Stomach (tissue), 4 donors: ENCODE measurements at regions not wholly inside any gene's neighbourhood (a gene's known extent, or its start where the extent isn't known, plus 50 kb on each side); places are given as distances from the start of the nearest gene placed in this dataset.

Experiments
- POLR2A ChIP-seq, 4 donors: fragments of 450-650 bp; IDR thresholded peaks; one replicate each; pipeline ENCODE4 v1.6.1; 2016; ENCODE audit warnings: antibody characterized with exemption in 4 of 4, control low read depth in 2 of 4, mild to moderate bottlenecking in 1 of 4, moderate library complexity in 1 of 4
- POLR2AphosphoS5 ChIP-seq, 3 donors: sonication (generic); formaldehyde crosslinking; IDR thresholded peaks; one replicate each; pipeline ENCODE4 v1.6.1; 2016; ENCODE audit warnings: antibody characterized with exemption in 3 of 3
- TF ChIP-seq, protein P1 (sequence below), 7 experiments: fragments of 450-650 bp in 4 of 7; fragments of 200-600 bp in 3 of 7; sonication (generic) in 3 of 7; IDR thresholded peaks; one replicate each; pipeline ENCODE4 v1.5.1; 2016 to 2019; ENCODE audit warnings: antibody characterized with exemption in 7 of 7, control low read depth in 2 of 7, mild to moderate bottlenecking in 1 of 7

DNA sequence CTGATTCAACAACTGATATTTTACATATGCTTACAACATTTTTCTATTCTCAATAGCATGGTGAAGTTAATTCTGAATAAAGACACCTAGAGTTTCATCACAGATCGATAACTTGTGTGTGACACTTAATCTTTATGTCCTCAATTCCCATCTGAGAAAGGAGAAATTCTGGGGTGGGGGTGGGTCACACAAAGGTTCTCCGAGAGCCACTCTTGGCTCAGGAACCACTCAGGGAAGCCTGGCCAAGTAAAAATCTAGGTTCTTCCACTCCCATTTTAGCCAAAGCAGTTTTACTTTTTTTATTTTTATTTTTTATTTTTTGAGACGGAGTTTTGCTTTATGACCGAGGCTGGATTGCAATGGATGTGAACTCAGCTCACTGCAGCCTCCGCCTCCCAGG lies 111.0 kb upstream of the TBL1XR1 start:
- TF ChIP-seq, protein P1, sequence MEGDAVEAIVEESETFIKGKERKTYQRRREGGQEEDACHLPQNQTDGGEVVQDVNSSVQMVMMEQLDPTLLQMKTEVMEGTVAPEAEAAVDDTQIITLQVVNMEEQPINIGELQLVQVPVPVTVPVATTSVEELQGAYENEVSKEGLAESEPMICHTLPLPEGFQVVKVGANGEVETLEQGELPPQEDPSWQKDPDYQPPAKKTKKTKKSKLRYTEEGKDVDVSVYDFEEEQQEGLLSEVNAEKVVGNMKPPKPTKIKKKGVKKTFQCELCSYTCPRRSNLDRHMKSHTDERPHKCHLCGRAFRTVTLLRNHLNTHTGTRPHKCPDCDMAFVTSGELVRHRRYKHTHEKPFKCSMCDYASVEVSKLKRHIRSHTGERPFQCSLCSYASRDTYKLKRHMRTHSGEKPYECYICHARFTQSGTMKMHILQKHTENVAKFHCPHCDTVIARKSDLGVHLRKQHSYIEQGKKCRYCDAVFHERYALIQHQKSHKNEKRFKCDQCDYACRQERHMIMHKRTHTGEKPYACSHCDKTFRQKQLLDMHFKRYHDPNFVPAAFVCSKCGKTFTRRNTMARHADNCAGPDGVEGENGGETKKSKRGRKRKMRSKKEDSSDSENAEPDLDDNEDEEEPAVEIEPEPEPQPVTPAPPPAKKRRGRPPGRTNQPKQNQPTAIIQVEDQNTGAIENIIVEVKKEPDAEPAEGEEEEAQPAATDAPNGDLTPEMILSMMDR (IDR thresholded peaks at IDR 0.05) = no peak
- no peak for TF ChIP-seq POLR2AphosphoS5 (IDR thresholded peaks at IDR 0.05)
- no peak for TF ChIP-seq POLR2A (IDR thresholded peaks at IDR 0.05)
